ENCODE measurements at regions not wholly inside any gene's neighbourhood (a gene's known extent, or its start where the extent isn't known, plus 50 kb on each side); places are given as distances from the start of the nearest gene placed in this dataset.
"Not testable (repeated sequence)": the region's sequence is repeated elsewhere in the genome, so short reads cannot be mapped to it uniquely, and the experiment has no call there.

GRCh38 chr11:29627541-29627940 lies 389.3 kb downstream of the KCNA4 start:
- DNase-seq (ENCODE audit: extremely low read depth, insufficient read length), result no peak
- Histone ChIP-seq H3K27me3 (replicated peaks; ENCODE audit: control insufficient read depth, insufficient read depth, low read length) (no peaks in the 10 kb centered on the region; the same call in 1 of the 2 replicates), H3K36me3 (ENCODE audit: control insufficient read depth, insufficient read depth, low read length) (no peaks in the 10 kb centered on the region), H3K4me3 (replicated peaks; ENCODE audit: low read depth, low read length) (no peak overlapping the region)
- TF ChIP-seq, protein P1, sequence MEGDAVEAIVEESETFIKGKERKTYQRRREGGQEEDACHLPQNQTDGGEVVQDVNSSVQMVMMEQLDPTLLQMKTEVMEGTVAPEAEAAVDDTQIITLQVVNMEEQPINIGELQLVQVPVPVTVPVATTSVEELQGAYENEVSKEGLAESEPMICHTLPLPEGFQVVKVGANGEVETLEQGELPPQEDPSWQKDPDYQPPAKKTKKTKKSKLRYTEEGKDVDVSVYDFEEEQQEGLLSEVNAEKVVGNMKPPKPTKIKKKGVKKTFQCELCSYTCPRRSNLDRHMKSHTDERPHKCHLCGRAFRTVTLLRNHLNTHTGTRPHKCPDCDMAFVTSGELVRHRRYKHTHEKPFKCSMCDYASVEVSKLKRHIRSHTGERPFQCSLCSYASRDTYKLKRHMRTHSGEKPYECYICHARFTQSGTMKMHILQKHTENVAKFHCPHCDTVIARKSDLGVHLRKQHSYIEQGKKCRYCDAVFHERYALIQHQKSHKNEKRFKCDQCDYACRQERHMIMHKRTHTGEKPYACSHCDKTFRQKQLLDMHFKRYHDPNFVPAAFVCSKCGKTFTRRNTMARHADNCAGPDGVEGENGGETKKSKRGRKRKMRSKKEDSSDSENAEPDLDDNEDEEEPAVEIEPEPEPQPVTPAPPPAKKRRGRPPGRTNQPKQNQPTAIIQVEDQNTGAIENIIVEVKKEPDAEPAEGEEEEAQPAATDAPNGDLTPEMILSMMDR (IDR thresholded peaks at IDR 0.05; ENCODE audit: insufficient read depth, low read length, poor library complexity, severe bottlenecking), result no peak

GRCh38 chr11:29623144-29623722 lies 393.6 kb downstream of the KCNA4 start:
- TF ChIP-seq, protein P1 (IDR thresholded peaks at IDR 0.05; ENCODE audit: insufficient read depth, low read length, poor library complexity, severe bottlenecking), result no peak
- Histone ChIP-seq H3K27me3 (replicated peaks; ENCODE audit: control insufficient read depth, insufficient read depth, low read length) (no peaks in the 10 kb centered on the region; the same call in 1 of the 2 replicates), H3K36me3 (ENCODE audit: control insufficient read depth, insufficient read depth, low read length) (no peaks in the 10 kb centered on the region), H3K4me3 (replicated peaks; ENCODE audit: low read depth, low read length) (no peak overlapping the region)
- DNase-seq (ENCODE audit: extremely low read depth, insufficient read length), result no peak

GRCh38 chr11:29616611-29617010 lies 400.2 kb downstream of the KCNA4 start:
- TF ChIP-seq, protein P1 (IDR thresholded peaks at IDR 0.05; ENCODE audit: insufficient read depth, low read length, poor library complexity, severe bottlenecking), result no peak
- Histone ChIP-seq H3K4me3 (replicated peaks; ENCODE audit: low read depth, low read length) (no peak overlapping the region), H3K36me3 (ENCODE audit: control insufficient read depth, insufficient read depth, low read length) (no peaks in the 10 kb centered on the region), H3K27me3 (replicated peaks; ENCODE audit: control insufficient read depth, insufficient read depth, low read length) (no peaks in the 10 kb centered on the region)
- DNase-seq (ENCODE audit: extremely low read depth, insufficient read length), result no peak

- Histone ChIP-seq H3K4me3 (replicated peaks; ENCODE audit: low read depth, low read length) (no peak overlapping the region), H3K27me3 (replicated peaks; ENCODE audit: control insufficient read depth, insufficient read depth, low read length) (no peaks in the 10 kb centered on the region), H3K36me3 (ENCODE audit: control insufficient read depth, insufficient read depth, low read length) (no peaks in the 10 kb centered on the region)
- TF ChIP-seq, protein P1 (IDR thresholded peaks at IDR 0.05; ENCODE audit: insufficient read depth, low read length, poor library complexity, severe bottlenecking), result no peak
- DNase-seq (ENCODE audit: extremely low read depth, insufficient read length), result no peak
Observed at GRCh38 chr11:29612423-29612822, 404.4 kb downstream of the KCNA4 start.

GRCh38 chr11:29606330-29607031 lies 410.3 kb downstream of the KCNA4 start:
- Histone ChIP-seq H3K36me3 (ENCODE audit: control insufficient read depth, insufficient read depth, low read length) (no peaks in the 10 kb centered on the region), H3K4me3 (replicated peaks; ENCODE audit: low read depth, low read length) (no peak overlapping the region), H3K27me3 (replicated peaks; ENCODE audit: control insufficient read depth, insufficient read depth, low read length) (no peaks in the 10 kb centered on the region)
- TF ChIP-seq, protein P1 (IDR thresholded peaks at IDR 0.05; ENCODE audit: insufficient read depth, low read length, poor library complexity, severe bottlenecking), result no peak
- no peak for DNase-seq (ENCODE audit: extremely low read depth, insufficient read length)

- H3K27me3 ChIP-seq (replicated peaks; ENCODE audit: control insufficient read depth, insufficient read depth, low read length); H3K4me3 ChIP-seq (replicated peaks; ENCODE audit: low read depth, low read length); H3K36me3 ChIP-seq (ENCODE audit: control insufficient read depth, insufficient read depth, low read length); DNase-seq (ENCODE audit: extremely low read depth, insufficient read length): not testable (repeated sequence)
Observed at GRCh38 chr11:29600151-29600575, 416.7 kb downstream of the KCNA4 start.
